ENCODE measurements at regions not wholly inside any gene's neighbourhood (a gene's known extent, or its start where the extent isn't known, plus 50 kb on each side); places are given as distances from the start of the nearest gene placed in this dataset.

GRCh38 chr7:116142374-116142773, 68.0 kb upstream of the TES start:
- H4K91ac ChIP-seq (ENCODE audit: insufficient read depth, low read depth, low read length) = no peak overlapping the region
- no peak overlapping the region for H3K4ac ChIP-seq (ENCODE audit: low read depth, low read length)
- in situ Hi-C loops (cut with MboI; ENCODE audit: low sequenced_read_pairs) = no loop called here
- H3K27ac ChIP-seq (ENCODE audit: insufficient read depth, low read length) = no peak overlapping the region
- dilution Hi-C loops (cut with HindIII; ENCODE audit: low sequenced_read_pairs, unreplicated experiment) = no loop called here
- no peak overlapping the region for H2AK5ac ChIP-seq (ENCODE audit: low read depth, low read length)
- BruUV-seq (replicated peaks) = no TSS peak
- POLR2A ChIA-PET (ENCODE audit: unreplicated experiment) = no interaction called here
- H3K79me1 ChIP-seq (ENCODE audit: low read depth in 1 of 2, low read length in 2 of 2) = no peaks in the 10 kb centered on the region
- no peak overlapping the region for H2BK5ac ChIP-seq (ENCODE audit: low read depth, low read length, poor library complexity, severe bottlenecking)
- H4K5ac ChIP-seq (ENCODE audit: low read depth, low read length) = no peak overlapping the region
- H3K4me1 ChIP-seq (ENCODE audit: control insufficient read depth, insufficient read depth, low read length) = peaks cover 10% of the 10 kb centered on the region
- no peak overlapping the region for H3K56ac ChIP-seq (ENCODE audit: extremely low read depth, insufficient read depth, low read length)
- no peak overlapping the region for H3K9ac ChIP-seq (ENCODE audit: low read depth, low read length)
- no peaks in the 10 kb centered on the region for H3K9me3 ChIP-seq (ENCODE audit: control insufficient read depth, insufficient read depth, low read length)
- no peaks in the 10 kb centered on the region for H3K27me3 ChIP-seq (ENCODE audit: control insufficient read depth, insufficient read depth, low read length)
- intact Hi-C loops (cut with micrococcal nuclease) = no loop called here
- H4K20me1 ChIP-seq (ENCODE audit: insufficient read depth, low read length) = no peaks in the 10 kb centered on the region
- no peak overlapping the region for H2BK20ac ChIP-seq (ENCODE audit: low read depth, low read length)
- no peak overlapping the region for H2AFZ ChIP-seq (replicated peaks; ENCODE audit: low read length, poor library complexity)
- H3K23ac ChIP-seq (ENCODE audit: low read depth, low read length) = no peak overlapping the region
- no peak overlapping the region for H3K14ac ChIP-seq (replicated peaks; ENCODE audit: low read depth, low read length)
- H3K9me1 ChIP-seq (ENCODE audit: insufficient read depth, low read length) = no peaks in the 10 kb centered on the region
- DNase-seq = no peak
- TF ChIP-seq NFE2L2 (IDR thresholded peaks at IDR 0.05; ENCODE audit: low read depth, low read length) = no peak
- no peak for TF ChIP-seq ELK1 (IDR thresholded peaks at IDR 0.05; ENCODE audit: borderline replicate concordance, low read depth, low read length)
- TF ChIP-seq MXI1 (IDR thresholded peaks at IDR 0.05; ENCODE audit: borderline replicate concordance, low read depth, low read length) = no peak
- no peak for TF ChIP-seq RFX5 (IDR thresholded peaks at IDR 0.05; ENCODE audit: low read depth, low read length)
- TF ChIP-seq, protein P1, sequence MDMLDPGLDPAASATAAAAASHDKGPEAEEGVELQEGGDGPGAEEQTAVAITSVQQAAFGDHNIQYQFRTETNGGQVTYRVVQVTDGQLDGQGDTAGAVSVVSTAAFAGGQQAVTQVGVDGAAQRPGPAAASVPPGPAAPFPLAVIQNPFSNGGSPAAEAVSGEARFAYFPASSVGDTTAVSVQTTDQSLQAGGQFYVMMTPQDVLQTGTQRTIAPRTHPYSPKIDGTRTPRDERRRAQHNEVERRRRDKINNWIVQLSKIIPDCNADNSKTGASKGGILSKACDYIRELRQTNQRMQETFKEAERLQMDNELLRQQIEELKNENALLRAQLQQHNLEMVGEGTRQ (IDR thresholded peaks at IDR 0.05; ENCODE audit: low read depth, low read length) = no peak
- TF ChIP-seq MAZ (IDR thresholded peaks at IDR 0.05; ENCODE audit: borderline replicate concordance, low read depth, low read length) = no peak
- no peaks in the 10 kb centered on the region for H3K36me3 ChIP-seq (ENCODE audit: control insufficient read depth, insufficient read depth, low read length)
- ATAC-seq (ENCODE audit: low read depth) = no peak
- no CpG with 5 or more reads among the region's 1 CpG for WGBS, 2 experiments (ENCODE audit: extremely low coverage in 2 of 2, insufficient read length in 1 of 2)
- H4K8ac ChIP-seq (ENCODE audit: low read depth in 2 of 2, low read length in 2 of 2) = no peak overlapping the region
- no peak overlapping the region for H2AK9ac ChIP-seq (replicated peaks; ENCODE audit: low read depth, low read length, poor library complexity)
- no peak overlapping the region for H2BK15ac ChIP-seq (ENCODE audit: low read depth, low read length)
- H2BK120ac ChIP-seq (ENCODE audit: low read depth, low read length) = no peak overlapping the region
- CTCF ChIA-PET = interaction anchor here (1.6 kb wide), 1 partner anchor 10 kb away, joined by 4 read pairs; no protein-coding TSS in a partner anchor
- H3K4me3 ChIP-seq (ENCODE audit: insufficient read depth, low read depth, low read length) = no peak overlapping the region
- no peak overlapping the region for H3K18ac ChIP-seq (ENCODE audit: low read depth, low read length)
- no peak overlapping the region for H3K4me2 ChIP-seq (ENCODE audit: low read depth, low read length)
